ENCODE measurements at regions not wholly inside any gene's neighbourhood (a gene's known extent, or its start where the extent isn't known, plus 50 kb on each side); places are given as distances from the start of the nearest gene placed in this dataset.

DNA sequence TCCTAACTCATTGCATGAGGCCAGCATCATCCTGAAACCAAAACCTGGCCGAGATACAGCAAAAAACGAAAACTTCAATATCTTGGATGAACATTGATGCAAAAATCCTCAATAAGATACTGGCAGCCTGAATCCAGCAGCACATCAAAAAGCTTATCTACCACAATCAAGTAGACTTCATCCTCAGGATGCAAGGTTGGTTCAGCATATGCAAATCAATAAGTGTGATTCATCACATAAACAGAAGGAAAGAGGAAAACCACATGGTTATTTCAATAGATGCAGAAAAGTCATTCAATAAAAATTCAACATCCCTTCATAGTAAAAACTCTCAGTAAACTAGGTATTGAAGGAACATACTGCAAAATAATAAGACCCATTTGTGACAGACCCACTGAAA, 56.5 kb upstream of the PPFIA2 start:
- peak; percentile 71 for DNase-seq (ENCODE audit: low read depth)
- Histone ChIP-seq H2AFZ (ENCODE audit: low read depth, low read length) (no peak overlapping the region), H3K9me3 (ENCODE audit: insufficient read depth, low read depth, low read length) (no peaks in the 10 kb centered on the region), H3K27ac (ENCODE audit: low read depth, low read length) (no peak overlapping the region), H3K4me1 (ENCODE audit: insufficient read depth, low read length) (peaks cover 10% of the 10 kb centered on the region), H3K9ac (ENCODE audit: low read length) (no peak overlapping the region), H4K20me1 (ENCODE audit: insufficient read depth, low read length) (no peaks in the 10 kb centered on the region), H3K27me3 (ENCODE audit: insufficient read depth, low read length) (no peaks in the 10 kb centered on the region), H3K4me3 (ENCODE audit: insufficient read depth, low read depth, low read length) (no peak overlapping the region), H3K4me2 (ENCODE audit: low read length) (no peak overlapping the region), H3K36me3 (ENCODE audit: insufficient read depth, low read length) (no peaks in the 10 kb centered on the region), H3K79me2 (ENCODE audit: insufficient read depth, low read length) (no peaks in the 10 kb centered on the region)
- Mint-ChIP-seq H3K27ac (ENCODE audit: unreplicated experiment) (no peak overlapping the region), H3K36me3 (ENCODE audit: low read depth, unreplicated experiment) (no peaks in the 10 kb centered on the region), H3K4me3 (ENCODE audit: unreplicated experiment) (no peak overlapping the region), H3K4me1 (ENCODE audit: low read depth, unreplicated experiment) (peaks cover 23% of the 10 kb centered on the region), H3K9me3 (ENCODE audit: unreplicated experiment) (peaks cover 21% of the 10 kb centered on the region), H3K27me3 (ENCODE audit: low read depth, unreplicated experiment) (no peaks in the 10 kb centered on the region)
- no peak for FAIRE-seq
- no peak for TF ChIP-seq EZH2 (IDR thresholded peaks at IDR 0.05; ENCODE audit: insufficient read depth, low read length)
- TF ChIP-seq, protein P1, sequence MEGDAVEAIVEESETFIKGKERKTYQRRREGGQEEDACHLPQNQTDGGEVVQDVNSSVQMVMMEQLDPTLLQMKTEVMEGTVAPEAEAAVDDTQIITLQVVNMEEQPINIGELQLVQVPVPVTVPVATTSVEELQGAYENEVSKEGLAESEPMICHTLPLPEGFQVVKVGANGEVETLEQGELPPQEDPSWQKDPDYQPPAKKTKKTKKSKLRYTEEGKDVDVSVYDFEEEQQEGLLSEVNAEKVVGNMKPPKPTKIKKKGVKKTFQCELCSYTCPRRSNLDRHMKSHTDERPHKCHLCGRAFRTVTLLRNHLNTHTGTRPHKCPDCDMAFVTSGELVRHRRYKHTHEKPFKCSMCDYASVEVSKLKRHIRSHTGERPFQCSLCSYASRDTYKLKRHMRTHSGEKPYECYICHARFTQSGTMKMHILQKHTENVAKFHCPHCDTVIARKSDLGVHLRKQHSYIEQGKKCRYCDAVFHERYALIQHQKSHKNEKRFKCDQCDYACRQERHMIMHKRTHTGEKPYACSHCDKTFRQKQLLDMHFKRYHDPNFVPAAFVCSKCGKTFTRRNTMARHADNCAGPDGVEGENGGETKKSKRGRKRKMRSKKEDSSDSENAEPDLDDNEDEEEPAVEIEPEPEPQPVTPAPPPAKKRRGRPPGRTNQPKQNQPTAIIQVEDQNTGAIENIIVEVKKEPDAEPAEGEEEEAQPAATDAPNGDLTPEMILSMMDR (IDR thresholded peaks at IDR 0.05; ENCODE audit: insufficient read depth, low read depth, low read length) = no peak

DNA sequence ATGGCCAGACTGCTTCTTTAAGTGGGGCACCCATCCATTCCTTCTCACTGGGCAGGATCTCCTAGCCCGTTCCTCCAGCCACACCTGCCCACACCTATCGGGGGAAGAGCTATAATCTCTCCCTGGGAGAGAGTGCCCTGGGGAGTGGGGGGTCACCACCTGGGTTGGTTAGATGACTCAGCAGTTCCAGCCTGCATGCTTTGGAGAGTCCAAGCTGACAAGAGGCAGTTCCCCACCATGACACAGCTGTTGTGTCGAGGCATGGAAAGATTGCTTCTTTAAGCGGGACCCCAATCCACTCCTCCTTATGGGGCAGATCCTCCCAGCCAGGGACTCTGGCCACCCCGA, 52.6 kb upstream of the PPFIA2 start:
- Mint-ChIP-seq H3K27me3 (ENCODE audit: low read depth, unreplicated experiment) (no peaks in the 10 kb centered on the region), H3K4me3 (ENCODE audit: unreplicated experiment) (no peak overlapping the region), H3K27ac (ENCODE audit: unreplicated experiment) (no peak overlapping the region), H3K9me3 (ENCODE audit: unreplicated experiment) (peaks cover 21% of the 10 kb centered on the region), H3K4me1 (ENCODE audit: low read depth, unreplicated experiment) (peaks cover 2% of the 10 kb centered on the region), H3K36me3 (ENCODE audit: low read depth, unreplicated experiment) (no peaks in the 10 kb centered on the region)
- TF ChIP-seq, protein P1 (IDR thresholded peaks at IDR 0.05; ENCODE audit: insufficient read depth, low read depth, low read length) = no peak
- TF ChIP-seq EZH2 (IDR thresholded peaks at IDR 0.05; ENCODE audit: insufficient read depth, low read length) = no peak
- peak overlapping the region; percentile 37 for H3K4me2 ChIP-seq (ENCODE audit: low read length)
- H3K36me3 ChIP-seq (ENCODE audit: insufficient read depth, low read length) = no peaks in the 10 kb centered on the region
- no peaks in the 10 kb centered on the region for H3K27me3 ChIP-seq (ENCODE audit: insufficient read depth, low read length)
- no peaks in the 10 kb centered on the region for H3K9me3 ChIP-seq (ENCODE audit: insufficient read depth, low read depth, low read length)
- DNase-seq (ENCODE audit: low read depth) (no peak), FAIRE-seq (no peak)
- H3K4me1 ChIP-seq (ENCODE audit: insufficient read depth, low read length) = peaks cover 3% of the 10 kb centered on the region
- no peak overlapping the region for H3K4me3 ChIP-seq (ENCODE audit: insufficient read depth, low read depth, low read length)
- no peak overlapping the region for H3K9ac ChIP-seq (ENCODE audit: low read length)
- no peaks in the 10 kb centered on the region for H4K20me1 ChIP-seq (ENCODE audit: insufficient read depth, low read length)
- H3K79me2 ChIP-seq (ENCODE audit: insufficient read depth, low read length) = no peaks in the 10 kb centered on the region
- no peak overlapping the region for H2AFZ ChIP-seq (ENCODE audit: low read depth, low read length)
- no peak overlapping the region for H3K27ac ChIP-seq (ENCODE audit: low read depth, low read length)

DNA sequence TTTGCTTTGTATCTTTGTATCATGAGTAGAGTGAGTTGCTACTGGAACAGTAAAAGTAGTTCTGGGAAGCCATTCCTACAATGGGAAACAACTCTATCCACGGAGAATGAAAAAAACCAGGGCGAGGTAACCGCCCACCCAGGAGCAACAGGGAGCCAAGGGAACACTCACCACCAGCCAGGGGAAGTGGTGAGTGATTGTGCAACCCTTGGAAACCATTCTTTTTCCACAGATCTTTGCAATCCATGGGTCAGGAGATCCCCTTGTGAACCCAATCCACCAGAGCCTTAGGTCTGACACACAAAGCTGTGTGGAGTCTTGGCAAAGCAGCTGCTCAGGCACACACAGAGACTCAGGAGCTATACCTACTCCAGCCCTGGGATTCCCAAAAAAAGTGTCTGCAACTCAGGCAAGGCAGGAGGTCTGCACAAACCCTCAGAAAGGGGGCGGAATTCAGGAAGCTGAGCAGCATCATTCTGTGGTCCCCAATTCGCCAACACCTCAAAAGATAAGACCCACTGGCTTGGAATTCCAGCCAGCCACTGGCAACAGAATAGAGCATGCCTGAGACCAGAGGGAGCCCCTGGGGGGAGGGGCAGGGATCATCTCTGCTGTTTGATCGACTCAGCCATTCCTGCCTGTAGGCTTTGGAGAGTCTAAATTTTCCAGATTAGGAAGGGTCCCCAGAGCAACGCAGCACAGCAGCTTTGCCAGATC, 52.1 kb upstream of the PPFIA2 start:
- Histone ChIP-seq H3K4me2 (ENCODE audit: low read length) (peak overlapping the region; percentile 37), H4K20me1 (ENCODE audit: insufficient read depth, low read length) (no peaks in the 10 kb centered on the region), H3K27me3 (ENCODE audit: insufficient read depth, low read length) (no peaks in the 10 kb centered on the region), H3K36me3 (ENCODE audit: insufficient read depth, low read length) (no peaks in the 10 kb centered on the region), H3K9ac (ENCODE audit: low read length) (no peak overlapping the region), H3K4me1 (ENCODE audit: insufficient read depth, low read length) (peaks cover 3% of the 10 kb centered on the region), H3K79me2 (ENCODE audit: insufficient read depth, low read length) (no peaks in the 10 kb centered on the region), H3K27ac (ENCODE audit: low read depth, low read length) (no peak overlapping the region), H2AFZ (ENCODE audit: low read depth, low read length) (no peak overlapping the region), H3K9me3 (ENCODE audit: insufficient read depth, low read depth, low read length) (no peaks in the 10 kb centered on the region), H3K4me3 (ENCODE audit: insufficient read depth, low read depth, low read length) (no peak overlapping the region)
- Mint-ChIP-seq H3K36me3 (ENCODE audit: low read depth, unreplicated experiment) (no peaks in the 10 kb centered on the region), H3K4me3 (ENCODE audit: unreplicated experiment) (no peak overlapping the region), H3K27ac (ENCODE audit: unreplicated experiment) (no peak overlapping the region), H3K4me1 (ENCODE audit: low read depth, unreplicated experiment) (peaks cover 2% of the 10 kb centered on the region), H3K9me3 (ENCODE audit: unreplicated experiment) (peaks cover 21% of the 10 kb centered on the region), H3K27me3 (ENCODE audit: low read depth, unreplicated experiment) (no peaks in the 10 kb centered on the region)
- DNase-seq (ENCODE audit: low read depth) (peak; percentile 86), FAIRE-seq (no peak)
- no peak for TF ChIP-seq EZH2 (IDR thresholded peaks at IDR 0.05; ENCODE audit: insufficient read depth, low read length)
- TF ChIP-seq, protein P1 (IDR thresholded peaks at IDR 0.05; ENCODE audit: insufficient read depth, low read depth, low read length) = no peak

All from astrocyte (in vitro differentiated cells and primary cell).